HCT116 (cell line): ENCODE measurements at regions not wholly inside any gene's neighbourhood (a gene's known extent, or its start where the extent isn't known, plus 50 kb on each side); places are given as distances from the start of the nearest gene placed in this dataset.

Experiments used
- ATAC-seq: fragments of 200-7000 bp; cut with Tn5 transposase; 2 replicates; pipeline ENCODE4 v1.9.1; 2020; ENCODE audit warnings: mild to moderate bottlenecking, moderate library complexity
- BruUV-seq: library from RNA; stranded (reverse); fragments of 400-500 nt; replicated peaks from 2 replicates; lab custom pipeline; 2021; lab: Mats Ljungman, UMichigan
- CTCF ChIA-PET: fragments of 300-600 bp; sonication (Branson Sonifier 250); formaldehyde crosslinking; loops from one replicate; lab custom pipeline; 2021; ENCODE audit warnings: antibody characterized with exemption; lab: Charles Lee
- POLR2A ChIA-PET: fragments of 300-600, 350-600 bp; sonication (Branson Sonifier 250); formaldehyde crosslinking; loops from one replicate; lab custom pipeline; 2021; ENCODE audit warnings: antibody characterized with exemption; lab: Charles Lee
- RAD21 ChIA-PET, 2 experiments: fragments of 300-600 bp; sonication (Branson Sonifier 250); formaldehyde crosslinking; loops; one replicate each; lab custom pipeline; 2023; ENCODE audit warnings: low total read pairs in 2 of 2; ENCODE audit not compliant: uncharacterized antibody in 2 of 2, unreplicated experiment in 2 of 2, low non-redundant PET in 1 of 2; lab: Charles Lee
- DNase-seq: peaks from one replicate; pipeline ENCODE4 v3.0.0-alpha.2; 2010; ENCODE audit warnings: low read depth, low spot score
- H2AFZ ChIP-seq: fragments of 200-600 bp; shearing (Covaris generic), sonication (generic); 2 replicates; pipeline ENCODE4 v1.6.1; 2017; ENCODE audit warnings: low read depth, mixed run types, mixed read lengths, antibody characterized with exemption, low read length; ENCODE audit not compliant: poor library complexity, severe bottlenecking
- H3K27ac ChIP-seq: 2 replicates; pipeline ENCODE4 v1.5.1; 2012; ENCODE audit warnings: low read depth, low read length
- H3K27me3 ChIP-seq: fragments of 200-600 bp; sonication (generic); 2 replicates; pipeline ENCODE4 v1.6.1; 2016; ENCODE audit warnings: mixed run types, low read length, mixed read lengths; ENCODE audit not compliant: insufficient read depth
- H3K36me3 ChIP-seq, 2 experiments: fragments of 200-500 bp in 1 of 2; fragments of 200-600 bp in 1 of 2; sonication (Bioruptor generic) in 1 of 2; sonication (generic) in 1 of 2; 2 replicates each; pipeline versions ENCODE4 v1.5.1 to v1.6.1; 2014 to 2016; ENCODE audit warnings: low read length in 2 of 2, inconsistent platforms in 1 of 2, mixed read lengths in 1 of 2, mixed run types in 1 of 2; ENCODE audit not compliant: insufficient read depth in 2 of 2, control insufficient read depth in 1 of 2
- H3K4me1 ChIP-seq, 2 experiments: fragments of 200-600 bp in 1 of 2; sonication (generic) in 1 of 2; 2 replicates each; pipeline versions ENCODE4 v1.5.1 to v1.6.1; 2012 to 2017; ENCODE audit warnings: low read length in 2 of 2, inconsistent platforms in 1 of 2, mild to moderate bottlenecking in 1 of 2, mixed read lengths in 1 of 2, mixed run types in 1 of 2, moderate library complexity in 1 of 2; ENCODE audit not compliant: insufficient read depth in 2 of 2, control insufficient read depth in 1 of 2
- H3K4me2 ChIP-seq: fragments of 200-600 bp; sonication (generic); 2 replicates; pipeline ENCODE4 v1.6.1; 2017; ENCODE audit warnings: mixed run types, low read length, mixed read lengths
- H3K4me3 ChIP-seq, 2 experiments: fragments of 200-600 bp in 1 of 2; sonication (generic) in 1 of 2; replicated peaks in 1 of 2; 2 replicates each; pipeline ENCODE4 v1.5.1; 2011 to 2016; ENCODE audit warnings: low read length in 2 of 2, control low read depth in 1 of 2, low read depth in 1 of 2, mild to moderate bottlenecking in 1 of 2, mixed read lengths in 1 of 2, mixed run types in 1 of 2
- H3K79me2 ChIP-seq: fragments of 200-600 bp; sonication (generic); 2 replicates; pipeline ENCODE4 v1.6.1; 2017; ENCODE audit warnings: mild to moderate bottlenecking, mixed run types, low read length, moderate library complexity, mixed read lengths; ENCODE audit not compliant: insufficient read depth
- H3K9ac ChIP-seq: fragments of 200-600 bp; sonication (generic); 2 replicates; pipeline ENCODE4 v1.6.1; 2016; ENCODE audit warnings: low read length, mixed read lengths
- H3K9me2 ChIP-seq: fragments of 200-600 bp; sonication (generic), shearing (Covaris generic); 2 replicates; pipeline ENCODE4 v1.6.1; 2017; ENCODE audit warnings: mixed run types, mild to moderate bottlenecking, moderate library complexity; ENCODE audit not compliant: insufficient read depth
- H3K9me3 ChIP-seq, 2 experiments: fragments of 200-500 bp in 1 of 2; fragments of 200-600 bp in 1 of 2; sonication (Bioruptor generic) in 1 of 2; sonication (generic) in 1 of 2; 2 replicates each; pipeline ENCODE4 v1.6.1; 2014 to 2017; ENCODE audit warnings: low read length in 2 of 2, mixed read lengths in 2 of 2, inconsistent platforms in 1 of 2, low read depth in 1 of 2, mild to moderate bottlenecking in 1 of 2, mixed run types in 1 of 2, moderate library complexity in 1 of 2; ENCODE audit not compliant: control insufficient read depth in 1 of 2, insufficient read depth in 1 of 2
- H4K20me1 ChIP-seq: fragments of 200-600 bp; sonication (generic), shearing (Covaris generic); 2 replicates; pipeline ENCODE4 v1.6.1; 2017; ENCODE audit warnings: mixed run types, mild to moderate bottlenecking, moderate library complexity; ENCODE audit not compliant: insufficient read depth
- CBX3 ChIP-seq: IDR thresholded peaks from 2 replicates; pipeline ENCODE4 v1.6.1; 2012; ENCODE audit warnings: low read depth
- EGR1 ChIP-seq: IDR thresholded peaks from 2 replicates; pipeline ENCODE4 v1.6.1; 2012; ENCODE audit warnings: low read depth
- ELF1 ChIP-seq: IDR thresholded peaks from 2 replicates; pipeline ENCODE4 v1.6.1; 2012; ENCODE audit warnings: low read depth, borderline replicate concordance
- FOSL1 ChIP-seq: IDR thresholded peaks from 2 replicates; pipeline ENCODE4 v1.6.1; 2012; ENCODE audit warnings: low read depth
- POLR2A ChIP-seq: IDR thresholded peaks from 2 replicates; pipeline ENCODE4 v1.7.0; 2011; ENCODE audit warnings: borderline replicate concordance; ENCODE audit not compliant: insufficient read depth, insufficient read length; ENCODE audit errors: extremely low read depth
- ZNF274 ChIP-seq: fragments of 200-500 bp; sonication (Bioruptor generic); IDR thresholded peaks from 2 replicates; pipeline ENCODE4 v1.6.1; 2014; ENCODE audit warnings: mild to moderate bottlenecking, low read depth, low read length, inconsistent platforms
- intact Hi-C: fragments of 100-400 bp; cut with micrococcal nuclease; formaldehyde crosslinking; loops from 2 replicates; pipeline ENCODE4 v1.10.0; 2022
- TF ChIP-seq, protein P1 (sequence below): IDR thresholded peaks from 2 replicates; pipeline ENCODE4 v1.6.1; 2012
- TF ChIP-seq, protein P2 (sequence below): IDR thresholded peaks from 2 replicates; pipeline ENCODE4 v1.6.1; 2012; ENCODE audit warnings: low read depth

DNA sequence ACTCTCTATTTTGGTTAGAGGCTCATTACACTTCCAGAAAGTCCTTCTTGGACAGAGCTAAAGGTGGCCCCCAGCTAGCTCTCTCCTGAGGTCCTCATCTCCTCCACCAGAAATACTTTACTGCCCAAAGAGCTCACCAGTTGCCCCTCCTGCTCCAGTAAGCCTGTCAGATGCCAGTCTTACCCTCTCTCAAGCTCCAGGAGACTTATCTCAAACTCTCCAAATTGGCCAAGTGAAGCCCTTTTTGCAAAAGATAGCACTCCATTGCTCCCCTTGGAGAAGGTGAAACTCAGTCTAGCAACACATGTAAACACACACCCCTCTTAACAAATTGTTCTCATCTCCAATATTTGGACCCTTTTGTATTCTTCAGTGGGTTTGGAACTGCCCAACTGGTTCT, 128.5 kb downstream of the ZNF330 start:
- Histone ChIP-seq H2AFZ (no peak overlapping the region), H3K9me3 (no peaks in the 10 kb centered on the region), H3K27ac (no peak overlapping the region), H3K4me1 (peaks cover 0 to 4% of the 10 kb centered on the region in 2 experiments; a peak in 1 of 4 replicates), H3K27me3 (no peaks in the 10 kb centered on the region), H3K9me2 (no peaks in the 10 kb centered on the region), H3K9ac (no peak overlapping the region), H3K79me2 (no peaks in the 10 kb centered on the region), H3K36me3 (no peaks in the 10 kb centered on the region), H4K20me1 (no peaks in the 10 kb centered on the region), H3K4me2 (no peak overlapping the region), H3K4me3 (no peak overlapping the region)
- RAD21 ChIA-PET: no interaction called here
- no peak for TF ChIP-seq ZNF274
- CTCF ChIA-PET: no interaction called here
- no peak for DNase-seq
- POLR2A ChIA-PET: no interaction called here
- ATAC-seq: no peak
- intact Hi-C loops: loop anchor here (10.0 kb wide), 1 partner anchor 776 kb away; no protein-coding TSS in a partner anchor
- no TSS peak for BruUV-seq

DNA sequence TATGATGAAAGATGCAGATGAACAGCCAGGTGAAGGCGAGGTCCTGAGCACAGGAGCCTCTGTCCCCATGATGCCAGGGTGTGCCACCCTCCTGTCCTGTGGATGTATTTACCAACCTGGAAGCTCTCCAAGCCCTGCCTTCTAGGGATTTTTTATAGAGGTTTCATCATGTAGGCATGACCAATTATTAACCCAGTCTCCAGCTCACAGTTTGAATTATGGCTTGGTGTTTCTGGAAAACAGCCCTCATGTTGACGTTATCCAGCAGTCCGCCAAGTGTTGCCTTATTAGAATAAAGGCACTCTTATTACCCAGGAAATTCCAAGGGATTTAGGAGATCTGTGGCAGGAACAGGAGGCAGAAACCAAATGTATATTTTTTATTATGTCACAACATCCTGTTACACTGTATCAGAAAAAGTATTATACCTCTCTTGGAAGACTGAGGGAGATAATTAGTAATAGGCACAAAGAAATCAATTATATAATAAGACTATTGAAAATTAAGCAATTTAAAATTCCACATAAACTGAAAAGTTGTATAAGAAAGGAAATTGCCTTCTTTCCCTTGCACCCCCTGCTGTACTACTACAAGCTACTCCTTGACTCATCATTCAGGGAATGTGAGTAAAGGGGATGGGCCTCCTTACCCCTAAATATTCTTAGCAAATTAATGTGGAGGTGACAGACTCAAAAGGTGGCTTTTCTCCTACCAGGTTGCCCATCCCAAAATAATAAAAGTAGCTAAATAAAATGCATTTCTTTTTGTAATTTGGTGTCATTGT, 129.6 kb downstream of the ZNF330 start:
- H2AFZ ChIP-seq: no peak overlapping the region
- TF ChIP-seq ELF1: no peak
- TF ChIP-seq, protein P1, sequence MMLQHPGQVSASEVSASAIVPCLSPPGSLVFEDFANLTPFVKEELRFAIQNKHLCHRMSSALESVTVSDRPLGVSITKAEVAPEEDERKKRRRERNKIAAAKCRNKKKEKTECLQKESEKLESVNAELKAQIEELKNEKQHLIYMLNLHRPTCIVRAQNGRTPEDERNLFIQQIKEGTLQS: no peak
- TF ChIP-seq POLR2A: no peak
- TF ChIP-seq FOSL1: no peak
- no peak for TF ChIP-seq CBX3
- TF ChIP-seq, protein P2, sequence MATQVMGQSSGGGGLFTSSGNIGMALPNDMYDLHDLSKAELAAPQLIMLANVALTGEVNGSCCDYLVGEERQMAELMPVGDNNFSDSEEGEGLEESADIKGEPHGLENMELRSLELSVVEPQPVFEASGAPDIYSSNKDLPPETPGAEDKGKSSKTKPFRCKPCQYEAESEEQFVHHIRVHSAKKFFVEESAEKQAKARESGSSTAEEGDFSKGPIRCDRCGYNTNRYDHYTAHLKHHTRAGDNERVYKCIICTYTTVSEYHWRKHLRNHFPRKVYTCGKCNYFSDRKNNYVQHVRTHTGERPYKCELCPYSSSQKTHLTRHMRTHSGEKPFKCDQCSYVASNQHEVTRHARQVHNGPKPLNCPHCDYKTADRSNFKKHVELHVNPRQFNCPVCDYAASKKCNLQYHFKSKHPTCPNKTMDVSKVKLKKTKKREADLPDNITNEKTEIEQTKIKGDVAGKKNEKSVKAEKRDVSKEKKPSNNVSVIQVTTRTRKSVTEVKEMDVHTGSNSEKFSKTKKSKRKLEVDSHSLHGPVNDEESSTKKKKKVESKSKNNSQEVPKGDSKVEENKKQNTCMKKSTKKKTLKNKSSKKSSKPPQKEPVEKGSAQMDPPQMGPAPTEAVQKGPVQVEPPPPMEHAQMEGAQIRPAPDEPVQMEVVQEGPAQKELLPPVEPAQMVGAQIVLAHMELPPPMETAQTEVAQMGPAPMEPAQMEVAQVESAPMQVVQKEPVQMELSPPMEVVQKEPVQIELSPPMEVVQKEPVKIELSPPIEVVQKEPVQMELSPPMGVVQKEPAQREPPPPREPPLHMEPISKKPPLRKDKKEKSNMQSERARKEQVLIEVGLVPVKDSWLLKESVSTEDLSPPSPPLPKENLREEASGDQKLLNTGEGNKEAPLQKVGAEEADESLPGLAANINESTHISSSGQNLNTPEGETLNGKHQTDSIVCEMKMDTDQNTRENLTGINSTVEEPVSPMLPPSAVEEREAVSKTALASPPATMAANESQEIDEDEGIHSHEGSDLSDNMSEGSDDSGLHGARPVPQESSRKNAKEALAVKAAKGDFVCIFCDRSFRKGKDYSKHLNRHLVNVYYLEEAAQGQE: no peak
- no peak for TF ChIP-seq EGR1
- ChIA-PET POLR2A (no interaction called here), CTCF (no interaction called here), RAD21 (no interaction called here)
- H3K36me3 ChIP-seq: no peaks in the 10 kb centered on the region
- DNase-seq (no peak), ATAC-seq (no peak)
- no peaks in the 10 kb centered on the region for H3K9me3 ChIP-seq
- no peaks in the 10 kb centered on the region for H3K27me3 ChIP-seq
- H3K4me3 ChIP-seq: no peak overlapping the region
- no peaks in the 10 kb centered on the region for H3K9me2 ChIP-seq
- H3K4me1 ChIP-seq: peaks cover 0 to 4% of the 10 kb centered on the region in 2 experiments; a peak in 1 of 4 replicates
- H3K9ac ChIP-seq: no peak overlapping the region
- no TSS peak for BruUV-seq
- intact Hi-C loops: loop anchor here (10.0 kb wide), 1 partner anchor 284 kb away; the partner anchor contains the start of gene IL15
- H3K4me2 ChIP-seq: no peak overlapping the region
- H3K27ac ChIP-seq: no peak overlapping the region
- H4K20me1 ChIP-seq: no peaks in the 10 kb centered on the region
- no peaks in the 10 kb centered on the region for H3K79me2 ChIP-seq
